GM18498 (cell line): ENCODE measurements at regions not wholly inside any gene's neighbourhood (a gene's known extent, or its start where the extent isn't known, plus 50 kb on each side); places are given as distances from the start of the nearest gene placed in this dataset.
"Not testable (repeated sequence)": the region's sequence is repeated elsewhere in the genome, so short reads cannot be mapped to it uniquely, and the experiment has no call there.

Experiments used
- ATAC-seq: cut with Tn5 transposase; IDR thresholded peaks from one replicate; pipeline ENCODE4 v1.9.1; 2021; ENCODE audit warnings: mild to moderate bottlenecking, moderate library complexity; ENCODE audit not compliant: unreplicated experiment

GRCh38 chr21:28431527-28432200 lies 561.0 kb downstream of the LTN1 start:
- ATAC-seq, result no peak

- ATAC-seq, result no peak
Measured at GRCh38 chr21:28431022-28431421, 561.7 kb downstream of the LTN1 start.

DNA sequence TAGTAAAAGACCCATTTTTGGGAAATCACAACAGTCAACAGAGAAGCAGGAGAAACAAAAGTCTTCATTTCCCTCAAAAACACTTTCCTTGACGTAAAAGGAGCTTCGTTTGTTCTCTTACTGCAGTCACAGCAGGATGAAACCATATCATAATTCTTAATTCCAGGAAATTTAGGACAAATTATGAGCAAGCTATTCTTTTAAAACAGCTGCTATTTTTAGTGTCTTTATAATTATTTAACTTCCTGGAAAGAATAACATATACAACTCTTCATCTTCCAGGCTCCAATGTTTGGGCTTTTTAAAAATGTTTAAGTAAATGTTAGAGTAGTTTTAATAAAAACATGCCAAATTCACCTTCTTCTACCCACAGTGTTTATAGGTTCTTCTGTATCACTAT lies 563.5 kb downstream of the LTN1 start:
- no peak for ATAC-seq

GRCh38 chr21:28427394-28428022 lies 565.2 kb downstream of the LTN1 start:
- no peak for ATAC-seq

DNA sequence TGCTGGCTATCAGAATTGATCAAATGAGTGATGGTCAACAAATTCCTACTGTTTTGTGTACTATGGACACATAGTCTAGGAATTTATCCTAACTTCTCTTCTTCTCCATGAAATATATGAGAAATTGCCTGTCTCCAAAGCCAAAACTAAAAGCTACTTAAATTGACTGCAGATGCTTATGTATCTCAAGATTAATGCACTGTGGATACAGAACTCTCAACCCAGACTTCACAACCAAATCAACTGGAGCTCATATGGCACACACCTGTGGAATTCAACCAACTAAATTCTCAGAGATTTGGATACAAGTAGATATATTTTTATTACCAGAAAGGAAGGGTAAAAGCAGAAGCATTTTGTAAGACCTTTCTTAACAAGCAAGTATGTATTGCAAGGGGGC lies 566.1 kb downstream of the LTN1 start:
- no peak for ATAC-seq

GRCh38 chr21:28423521-28424190 lies 569.0 kb downstream of the LTN1 start:
- ATAC-seq, result no peak

DNA sequence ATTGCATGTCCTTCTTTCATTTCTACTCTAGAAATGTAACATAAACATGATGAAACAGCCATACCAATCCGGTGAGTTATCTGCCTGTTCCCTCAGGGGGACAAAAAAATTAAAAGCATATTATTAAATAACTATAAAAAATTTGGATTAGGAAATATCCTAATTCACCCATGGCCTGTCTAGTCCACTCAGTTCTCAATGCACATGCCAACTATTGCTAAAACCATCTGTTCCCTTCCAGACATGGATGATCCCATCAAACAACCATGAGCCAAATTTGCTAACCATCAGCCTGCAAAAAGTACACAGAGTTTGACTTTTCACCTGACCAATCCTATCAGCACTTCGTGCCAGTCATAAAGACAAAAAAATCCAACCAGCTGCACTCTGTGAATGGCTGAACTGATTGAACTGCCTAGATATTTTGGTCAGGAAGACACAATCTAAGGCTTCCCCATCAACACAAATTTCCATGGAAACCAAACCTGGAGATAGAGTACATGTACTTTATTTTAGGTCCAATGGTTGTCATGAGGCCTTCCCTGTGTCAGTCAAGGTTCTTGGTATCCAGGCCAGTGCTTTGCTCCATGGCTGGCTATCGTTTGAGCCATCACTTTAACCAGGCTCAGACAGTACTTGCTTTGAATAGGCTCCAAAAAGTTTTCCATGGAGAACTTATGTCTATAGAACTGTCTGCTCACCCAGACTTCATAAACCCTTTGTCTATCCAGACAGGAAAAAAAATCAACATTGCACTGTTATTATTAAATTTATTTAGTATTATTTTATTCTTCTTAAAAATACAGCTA lies 570.8 kb downstream of the LTN1 start:
- no peak for ATAC-seq

DNA sequence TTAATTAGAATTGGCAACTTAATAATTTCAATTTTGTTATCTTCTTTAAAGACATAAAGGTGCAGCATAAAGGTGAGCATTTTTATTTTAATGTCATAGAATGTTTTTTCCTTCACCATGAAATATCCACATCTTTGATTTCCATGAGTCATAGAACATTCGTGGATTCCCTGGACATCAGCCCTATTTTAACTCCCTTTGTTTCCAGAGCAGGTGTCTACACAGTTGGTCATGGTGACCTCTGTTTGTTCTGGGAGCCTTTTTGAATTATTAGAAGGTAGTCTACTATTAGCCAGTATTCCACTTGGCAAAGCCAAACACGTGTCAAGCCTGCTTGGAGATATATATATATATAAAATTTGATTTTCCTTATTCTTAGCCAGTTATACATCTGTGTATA lies 572.9 kb downstream of the LTN1 start:
- ATAC-seq, result no peak

GRCh38 chr21:28418726-28419514 lies 573.8 kb downstream of the LTN1 start:
- ATAC-seq, result no peak

- ATAC-seq, result no peak
Measured at GRCh38 chr21:28410256-28410655, 582.4 kb downstream of the LTN1 start.

- no peak for ATAC-seq
Measured at GRCh38 chr21:28402616-28402989, 590.1 kb downstream of the LTN1 start.

DNA sequence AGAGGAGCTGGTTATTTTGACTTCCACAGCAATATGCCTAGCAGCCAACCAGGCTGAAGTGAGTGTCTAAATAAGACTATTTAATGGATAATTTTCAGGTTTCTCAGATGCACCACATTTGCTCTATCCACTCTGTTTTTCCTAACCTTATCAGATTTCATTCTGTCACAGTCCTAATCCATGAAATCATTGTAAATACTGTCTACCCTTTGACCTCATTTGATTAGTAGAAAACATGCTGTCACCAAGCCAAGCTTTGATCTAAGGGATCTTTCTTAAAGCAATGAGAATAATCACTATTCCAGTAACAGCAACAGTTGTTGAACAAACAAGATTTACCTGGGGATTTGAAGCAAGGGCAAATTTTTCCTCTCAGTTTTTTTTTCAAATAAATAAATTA lies 595.6 kb downstream of the LTN1 start:
- ATAC-seq, result no peak

- ATAC-seq, result no peak
Measured at GRCh38 chr21:28396421-28396820, 596.3 kb downstream of the LTN1 start.

GRCh38 chr21:28393279-28393678 lies 599.4 kb downstream of the LTN1 start:
- no peak for ATAC-seq

GRCh38 chr21:28391938-28392849 lies 600.5 kb downstream of the LTN1 start:
- no peak for ATAC-seq

DNA sequence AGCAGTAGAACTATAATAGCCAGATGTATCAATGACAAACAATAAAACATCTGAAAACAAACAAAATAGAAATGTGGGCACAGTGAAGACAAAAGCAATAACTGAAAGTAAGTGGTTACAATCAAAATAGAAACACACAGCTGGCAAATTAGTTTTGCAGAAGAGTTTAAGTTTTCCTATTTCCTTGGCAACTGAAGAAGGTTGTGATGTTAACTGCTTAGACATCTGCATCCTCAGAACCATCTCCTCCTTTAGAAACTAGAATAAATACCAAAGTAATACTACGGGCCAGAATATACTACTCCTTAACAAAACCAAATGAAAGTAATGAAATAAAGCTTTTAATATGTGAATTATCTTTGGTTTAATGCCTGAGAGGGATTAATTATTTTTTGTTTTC lies 605.5 kb downstream of the LTN1 start:
- no peak for ATAC-seq

GRCh38 chr21:28385845-28386244 lies 606.8 kb downstream of the LTN1 start:
- no peak for ATAC-seq

GRCh38 chr21:28381000-28381745 lies 611.5 kb downstream of the LTN1 start:
- ATAC-seq, result not testable (repeated sequence)

GRCh38 chr21:28380241-28380640 lies 612.4 kb downstream of the LTN1 start:
- no peak for ATAC-seq
